Erythroblast (primary cell): ENCODE measurements at regions not wholly inside any gene's neighbourhood (a gene's known extent, or its start where the extent isn't known, plus 50 kb on each side); places are given as distances from the start of the nearest gene placed in this dataset.

Source experiments
- GATA1 ChIP-seq: IDR thresholded peaks from 2 replicates; pipeline ENCODE4 v1.6.1; 2011; ENCODE audit warnings: low read depth, mild to moderate bottlenecking, control low read depth, low read length, moderate library complexity
- POLR2A ChIP-seq: IDR thresholded peaks from 2 replicates; pipeline ENCODE4 v1.6.1; 2011; ENCODE audit warnings: mild to moderate bottlenecking, low read length

DNA sequence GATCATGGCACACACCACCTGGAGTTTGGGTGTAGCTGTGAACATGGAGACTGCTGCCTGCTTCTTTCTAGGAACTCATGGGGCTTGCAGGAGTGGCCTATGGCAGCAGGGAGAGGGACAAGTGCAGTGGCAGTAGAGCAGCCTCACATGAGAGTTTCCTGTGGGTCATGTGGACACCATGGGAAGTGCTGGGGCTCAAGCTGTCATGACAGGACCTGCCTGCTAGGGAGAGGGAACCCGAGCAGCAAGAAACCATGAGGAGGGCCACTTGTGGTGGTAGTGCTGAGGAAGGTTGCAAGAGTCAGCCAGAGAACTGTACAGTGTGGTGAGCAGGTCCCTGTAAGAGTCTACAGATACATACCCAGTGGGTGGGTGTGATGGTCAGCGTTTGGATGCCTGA is 73.8 kb upstream of the MRPS22 start:
- TF ChIP-seq POLR2A = no peak
- no peak for TF ChIP-seq GATA1
